ENCODE measurements at regions not wholly inside any gene's neighbourhood (a gene's known extent, or its start where the extent isn't known, plus 50 kb on each side); places are given as distances from the start of the nearest gene placed in this dataset.

GRCh38 chr2:19548116-19548515 lies 189.7 kb upstream of the OSR1 start:
- TF ChIP-seq CTCF (tag by site-specific recombination; IDR thresholded peaks at IDR 0.05), result no peak
- no peak for TF ChIP-seq ZNF776 (tag by site-specific recombination; IDR thresholded peaks at IDR 0.05; ENCODE audit: borderline replicate concordance)
- TF ChIP-seq ZBTB1 (tag by site-specific recombination; IDR thresholded peaks at IDR 0.05), result no peak
